ENCODE measurements at regions not wholly inside any gene's neighbourhood (a gene's known extent, or its start where the extent isn't known, plus 50 kb on each side); places are given as distances from the start of the nearest gene placed in this dataset.
"Not testable (repeated sequence)": the region's sequence is repeated elsewhere in the genome, so short reads cannot be mapped to it uniquely, and the experiment has no call there.

GRCh38 chr4:53706422-53707032, 115.2 kb upstream of the LNX1 start:
- peak in 7 of 11 donors; percentile 24 to 61 (median 41) for DNase-seq (ENCODE audit: extremely low read depth in 1 of 11, low read depth in 9 of 11, low spot score in 4 of 11)

GRCh38 chr4:53705972-53706371, 114.7 kb upstream of the LNX1 start:
- no peak for DNase-seq (ENCODE audit: extremely low read depth in 1 of 11, low read depth in 9 of 11, low spot score in 4 of 11)

GRCh38 chr4:53705151-53705764, 114.0 kb upstream of the LNX1 start:
- no peak for DNase-seq (ENCODE audit: extremely low read depth in 1 of 11, low read depth in 9 of 11, low spot score in 4 of 11)

- no peak for DNase-seq (ENCODE audit: extremely low read depth in 1 of 11, low read depth in 9 of 11, low spot score in 4 of 11)
Observed at GRCh38 chr4:53704329-53704728, 113.0 kb upstream of the LNX1 start.

GRCh38 chr4:53703267-53703655, 112.0 kb upstream of the LNX1 start:
- no peak for DNase-seq (ENCODE audit: extremely low read depth in 1 of 11, low read depth in 9 of 11, low spot score in 4 of 11)

- DNase-seq (ENCODE audit: extremely low read depth in 1 of 11, low read depth in 9 of 11, low spot score in 4 of 11) = peak; percentile 50 to 78 (median 68)
Observed at GRCh38 chr4:53702334-53703266, 111.3 kb upstream of the LNX1 start.

- DNase-seq (ENCODE audit: extremely low read depth in 1 of 11, low read depth in 9 of 11, low spot score in 4 of 11) = not testable (repeated sequence)
Observed at GRCh38 chr4:53701260-53701659, 110.0 kb upstream of the LNX1 start.

GRCh38 chr4:53699310-53699709, 108.0 kb upstream of the LNX1 start:
- not testable (repeated sequence) for DNase-seq (ENCODE audit: extremely low read depth in 1 of 11, low read depth in 9 of 11, low spot score in 4 of 11)

GRCh38 chr4:53697016-53697685, 105.9 kb upstream of the LNX1 start:
- DNase-seq (ENCODE audit: extremely low read depth in 1 of 11, low read depth in 9 of 11, low spot score in 4 of 11) = no peak

- DNase-seq (ENCODE audit: extremely low read depth in 1 of 11, low read depth in 9 of 11, low spot score in 4 of 11) = no peak
Observed at GRCh38 chr4:53695540-53696463, 104.5 kb upstream of the LNX1 start.

- no peak for DNase-seq (ENCODE audit: extremely low read depth in 1 of 11, low read depth in 9 of 11, low spot score in 4 of 11)
Observed at GRCh38 chr4:53694666-53695065, 103.4 kb upstream of the LNX1 start.

- DNase-seq (ENCODE audit: extremely low read depth in 1 of 11, low read depth in 9 of 11, low spot score in 4 of 11) = no peak
Observed at GRCh38 chr4:53693909-53694308, 102.6 kb upstream of the LNX1 start.

- DNase-seq (ENCODE audit: extremely low read depth in 1 of 11, low read depth in 9 of 11, low spot score in 4 of 11) = no peak
Observed at GRCh38 chr4:53693408-53693807, 102.1 kb upstream of the LNX1 start.

GRCh38 chr4:53688186-53688790, 97.0 kb upstream of the LNX1 start:
- no peak for DNase-seq (ENCODE audit: extremely low read depth in 1 of 11, low read depth in 9 of 11, low spot score in 4 of 11)

- DNase-seq (ENCODE audit: extremely low read depth in 1 of 11, low read depth in 9 of 11, low spot score in 4 of 11) = no peak
Observed at GRCh38 chr4:53686521-53686920, 95.2 kb upstream of the LNX1 start.

- no peak for DNase-seq (ENCODE audit: extremely low read depth in 1 of 11, low read depth in 9 of 11, low spot score in 4 of 11)
Observed at GRCh38 chr4:53684136-53685130, 93.1 kb upstream of the LNX1 start.

- DNase-seq (ENCODE audit: extremely low read depth in 1 of 11, low read depth in 9 of 11, low spot score in 4 of 11) = no peak
Observed at GRCh38 chr4:53682908-53683307, 91.6 kb upstream of the LNX1 start.
